Motor neuron (in vitro differentiated cells): ENCODE measurements at regions not wholly inside any gene's neighbourhood (a gene's known extent, or its start where the extent isn't known, plus 50 kb on each side); places are given as distances from the start of the nearest gene placed in this dataset.

ENCODE experiments used
- ATAC-seq, 8 experiments: fragments of 200-7000 bp; cut with Tn5 transposase; replicated peaks in 6 of 8; 2 replicates each; pipeline ENCODE4 v1.8.0; 2021; ENCODE audit warnings: mild to moderate bottlenecking in 8 of 8, moderate library complexity in 8 of 8
- H3K27ac ChIP-seq, 2 donors: fragments of 250-450 bp; sonication (Bioruptor Pico); 2 replicates each; pipeline ENCODE4 v1.9.0; 2021; ENCODE audit warnings: antibody characterized with exemption in 2 of 2, mild to moderate bottlenecking in 2 of 2, moderate library complexity in 1 of 2
- H3K4me1 ChIP-seq, 2 donors: fragments of 250-450 bp; sonication (Bioruptor Pico); replicated peaks in 1 of 2; 2 replicates each; pipeline ENCODE4 v1.6.1; 2021; ENCODE audit warnings: antibody characterized with exemption in 2 of 2, mild to moderate bottlenecking in 2 of 2, moderate library complexity in 1 of 2
- H3K4me3 ChIP-seq, 5 donors: fragments of 250-450 bp; sonication (Bioruptor Pico); 2 replicates each; pipeline ENCODE4 v1.9.0; 2021; ENCODE audit warnings: antibody characterized with exemption in 5 of 5, mild to moderate bottlenecking in 5 of 5, moderate library complexity in 4 of 5
- WGBS, 10 experiments: fragments of 450-650 bp; shearing (Covaris generic); methylation state at CpG; one replicate each; pipeline ENCODE4 v1.0.0; 2022; 5-methylcytosine and 5-hydroxymethylcytosine counted together
- in situ Hi-C, 9 experiments: fragments of 400-800 bp; cut with MboI; loops; one replicate each; pipeline ENCODE4 v1.15.0; 2021; ENCODE audit warnings: low sequenced_read_pairs in 9 of 9, low pct_unique_long_range_greater_than_20kb in 2 of 9; ENCODE audit not compliant: unreplicated experiment in 9 of 9

GRCh38 chr14:98404811-98405210 lies 867.2 kb downstream of the BCL11B start:
- H3K27ac ChIP-seq, result no peak overlapping the region
- peaks cover 0 to 7% of the 10 kb centered on the region in 2 donors for H3K4me1 ChIP-seq
- in situ Hi-C loops, result no loop called here
- ATAC-seq, result no peak
- H3K4me3 ChIP-seq, result no peak overlapping the region

- ATAC-seq, result peak in 3 of 8 experiments; percentile 31 to 58 (median 38)
- WGBS, 10 experiments, result 24 to 80% (median 60%) methylated on average over 1 to 6 of the region's 6 CpGs; no CpG with 5 or more reads in 3 of the 10 experiments
- in situ Hi-C loops, result no loop called here
Observed at GRCh38 chr14:98408024-98408555, 863.9 kb downstream of the BCL11B start.

GRCh38 chr14:98408713-98409112 lies 863.3 kb downstream of the BCL11B start:
- 37 to 100% (median 93%) methylated on average over 2 to 6 of the region's 6 CpGs; no CpG with 5 or more reads in 1 of the 10 experiments for WGBS, 10 experiments
- no peak for ATAC-seq
- in situ Hi-C loops, result no loop called here
- Histone ChIP-seq H3K27ac (no peak overlapping the region), H3K4me1 (peaks cover 0 to 7% of the 10 kb centered on the region in 2 donors), H3K4me3 (no peak overlapping the region)

More at GRCh38 chr14:98408024-98408555, 863.9 kb downstream of the BCL11B start:
- H3K4me3 ChIP-seq, result no peak overlapping the region
- no peak overlapping the region for H3K27ac ChIP-seq
- H3K4me1 ChIP-seq, result peaks cover 0 to 7% of the 10 kb centered on the region in 2 donors

GRCh38 chr14:98411154-98411553 lies 860.8 kb downstream of the BCL11B start:
- no peak overlapping the region for H3K27ac ChIP-seq
- peaks cover 0 to 7% of the 10 kb centered on the region in 2 donors for H3K4me1 ChIP-seq
- 65 to 98% (median 90%) methylated on average over 2 to 8 of the region's 8 CpGs; no CpG with 5 or more reads in 1 of the 10 experiments for WGBS, 10 experiments
- H3K4me3 ChIP-seq, result no peak overlapping the region
- ATAC-seq, result no peak
- in situ Hi-C loops, result no loop called here

- Histone ChIP-seq H3K27ac (no peak overlapping the region), H3K4me3 (no peak overlapping the region), H3K4me1 (peaks cover 0 to 7% of the 10 kb centered on the region in 2 donors)
- ATAC-seq, result no peak
- in situ Hi-C loops, result no loop called here
- WGBS, 10 experiments, result 50 to 100% (median 90%) methylated on average over 1 to 2 of the region's 2 CpGs; no CpG with 5 or more reads in 4 of the 10 experiments
Observed at GRCh38 chr14:98412431-98412830, 859.6 kb downstream of the BCL11B start.

- Histone ChIP-seq H3K4me1 (no peaks in the 10 kb centered on the region), H3K4me3 (no peak overlapping the region), H3K27ac (no peak overlapping the region)
- in situ Hi-C loops, result no loop called here
- no peak for ATAC-seq
- WGBS, 10 experiments, result 8 to 100% (median 80%) methylated on average over 1 to 6 of the region's 6 CpGs; no CpG with 5 or more reads in 2 of the 10 experiments
Observed at GRCh38 chr14:98415766-98416165, 856.2 kb downstream of the BCL11B start.

- ATAC-seq, result no peak
- in situ Hi-C loops, result no loop called here
- 20 to 100% (median 81%) methylated on average over 1 to 13 of the region's 15 CpGs; no CpG with 5 or more reads in 1 of the 10 experiments for WGBS, 10 experiments
- no peak overlapping the region for H3K4me3 ChIP-seq
- no peaks in the 10 kb centered on the region for H3K4me1 ChIP-seq
- no peak overlapping the region for H3K27ac ChIP-seq
Observed at GRCh38 chr14:98417001-98417400, 855.0 kb downstream of the BCL11B start.

- Histone ChIP-seq H3K4me1 (no peaks in the 10 kb centered on the region), H3K4me3 (no peak overlapping the region), H3K27ac (no peak overlapping the region)
- ATAC-seq, result no peak
- in situ Hi-C loops, result no loop called here
- 8 to 100% (median 73%) methylated on average over 1 to 2 of the region's 2 CpGs; no CpG with 5 or more reads in 2 of the 10 experiments for WGBS, 10 experiments
Observed at GRCh38 chr14:98428483-98428994, 843.5 kb downstream of the BCL11B start.

GRCh38 chr14:98433436-98433835 lies 838.6 kb downstream of the BCL11B start:
- Histone ChIP-seq H3K4me3 (no peak overlapping the region), H3K4me1 (no peaks in the 10 kb centered on the region), H3K27ac (no peak overlapping the region)
- WGBS, 10 experiments, result 0 to 100% (median 94%) methylated on average over 1 to 4 of the region's 4 CpGs
- no peak for ATAC-seq
- in situ Hi-C loops, result no loop called here

- WGBS, 10 experiments, result 46 to 100% (median 88%) methylated on average over 1 to 2 of the region's 2 CpGs
- H3K27ac ChIP-seq, result no peak overlapping the region
- in situ Hi-C loops, result no loop called here
- H3K4me1 ChIP-seq, result no peaks in the 10 kb centered on the region
- no peak overlapping the region for H3K4me3 ChIP-seq
- no peak for ATAC-seq
Observed at GRCh38 chr14:98437113-98437512, 834.9 kb downstream of the BCL11B start.

- ATAC-seq, result no peak
- 0 to 95% (median 78%) methylated on average over 1 to 2 of the region's 2 CpGs; no CpG with 5 or more reads in 3 of the 10 experiments for WGBS, 10 experiments
- H3K4me3 ChIP-seq, result no peak overlapping the region
- no peak overlapping the region for H3K27ac ChIP-seq
- in situ Hi-C loops, result no loop called here
- peaks cover 0 to 5% of the 10 kb centered on the region in 2 donors for H3K4me1 ChIP-seq
Observed at GRCh38 chr14:98444077-98444476, 827.9 kb downstream of the BCL11B start.

GRCh38 chr14:98445718-98446117 lies 826.3 kb downstream of the BCL11B start:
- ATAC-seq, result peak in 3 of 8 experiments; percentile 38 to 56 (median 52)
- 14 to 33% (median 23%) methylated on average over 1 to 2 of the region's 2 CpGs; no CpG with 5 or more reads in 7 of the 10 experiments for WGBS, 10 experiments

GRCh38 chr14:98446508-98446907 lies 825.5 kb downstream of the BCL11B start:
- Histone ChIP-seq H3K4me1 (peaks cover 0 to 5% of the 10 kb centered on the region in 2 donors), H3K27ac (no peak overlapping the region), H3K4me3 (no peak overlapping the region)
- WGBS, 10 experiments, result 20 to 100% (median 60%) methylated on average over 1 of the region's 3 CpGs; no CpG with 5 or more reads in 6 of the 10 experiments
- in situ Hi-C loops, result no loop called here
- ATAC-seq, result no peak

More at GRCh38 chr14:98445718-98446117, 826.3 kb downstream of the BCL11B start:
- peaks cover 0 to 5% of the 10 kb centered on the region in 2 donors for H3K4me1 ChIP-seq
- H3K27ac ChIP-seq, result no peak overlapping the region
- in situ Hi-C loops, result no loop called here
- H3K4me3 ChIP-seq, result no peak overlapping the region

- Histone ChIP-seq H3K4me3 (no peak overlapping the region), H3K27ac (no peak overlapping the region), H3K4me1 (peaks cover 0 to 3% of the 10 kb centered on the region in 2 donors)
- 40 to 100% (median 83%) methylated on average over 1 to 6 of the region's 6 CpGs; no CpG with 5 or more reads in 1 of the 10 experiments for WGBS, 10 experiments
- in situ Hi-C loops, result no loop called here
- ATAC-seq, result no peak
Observed at GRCh38 chr14:98456231-98456630, 815.8 kb downstream of the BCL11B start.
